ENCODE measurements at regions not wholly inside any gene's neighbourhood (a gene's known extent, or its start where the extent isn't known, plus 50 kb on each side); places are given as distances from the start of the nearest gene placed in this dataset.

- Histone ChIP-seq H3K4me3 (no peak overlapping the region), H3K4me1 (no peaks in the 10 kb centered on the region), H3K9me3 (peaks cover 0 to 10% (median 0%) of the 10 kb centered on the region in 4 donors), H3K27ac (no peak overlapping the region), H3K27me3 (no peaks in the 10 kb centered on the region), H3K36me3 (no peaks in the 10 kb centered on the region)
- 90 to 96% methylated on average over 3 of the region's 3 CpGs for WGBS, 2 donors
- TF ChIP-seq, protein P1, sequence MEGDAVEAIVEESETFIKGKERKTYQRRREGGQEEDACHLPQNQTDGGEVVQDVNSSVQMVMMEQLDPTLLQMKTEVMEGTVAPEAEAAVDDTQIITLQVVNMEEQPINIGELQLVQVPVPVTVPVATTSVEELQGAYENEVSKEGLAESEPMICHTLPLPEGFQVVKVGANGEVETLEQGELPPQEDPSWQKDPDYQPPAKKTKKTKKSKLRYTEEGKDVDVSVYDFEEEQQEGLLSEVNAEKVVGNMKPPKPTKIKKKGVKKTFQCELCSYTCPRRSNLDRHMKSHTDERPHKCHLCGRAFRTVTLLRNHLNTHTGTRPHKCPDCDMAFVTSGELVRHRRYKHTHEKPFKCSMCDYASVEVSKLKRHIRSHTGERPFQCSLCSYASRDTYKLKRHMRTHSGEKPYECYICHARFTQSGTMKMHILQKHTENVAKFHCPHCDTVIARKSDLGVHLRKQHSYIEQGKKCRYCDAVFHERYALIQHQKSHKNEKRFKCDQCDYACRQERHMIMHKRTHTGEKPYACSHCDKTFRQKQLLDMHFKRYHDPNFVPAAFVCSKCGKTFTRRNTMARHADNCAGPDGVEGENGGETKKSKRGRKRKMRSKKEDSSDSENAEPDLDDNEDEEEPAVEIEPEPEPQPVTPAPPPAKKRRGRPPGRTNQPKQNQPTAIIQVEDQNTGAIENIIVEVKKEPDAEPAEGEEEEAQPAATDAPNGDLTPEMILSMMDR (IDR thresholded peaks at IDR 0.05), result no peak
- TF ChIP-seq EP300 (IDR thresholded peaks at IDR 0.05), result no peak
- no peak for TF ChIP-seq POLR2A (IDR thresholded peaks at IDR 0.05)
- DNase-seq (ENCODE audit: low spot score in 2 of 2), result no peak
Measured at GRCh38 chr12:33653362-33653761, 213.7 kb upstream of the SYT10 start.

DNA sequence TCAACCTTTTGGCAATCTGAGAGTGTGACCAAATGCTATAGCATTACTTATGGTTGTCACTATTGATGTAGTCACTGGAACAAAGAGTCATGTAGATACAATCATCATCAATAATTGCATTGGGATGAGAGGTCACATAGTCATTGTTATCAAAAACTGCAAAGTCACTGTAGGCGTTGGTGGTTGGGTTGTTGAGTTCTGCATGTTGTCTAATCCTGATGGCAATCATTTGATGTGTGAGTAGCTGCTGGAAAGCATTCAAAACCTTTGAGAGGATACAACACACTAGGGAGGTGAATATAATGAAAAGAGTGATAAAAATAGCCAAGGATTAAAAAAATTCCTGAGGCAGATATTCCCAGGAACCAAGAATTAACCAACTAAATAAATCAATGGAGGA is 214.7 kb upstream of the SYT10 start:
- Histone ChIP-seq H3K27me3 (no peaks in the 10 kb centered on the region), H3K9me3 (peaks cover 0 to 6% (median 0%) of the 10 kb centered on the region in 4 donors), H3K4me1 (no peaks in the 10 kb centered on the region), H3K4me3 (no peak overlapping the region), H3K27ac (no peak overlapping the region), H3K36me3 (no peaks in the 10 kb centered on the region)
- DNase-seq (ENCODE audit: low spot score in 2 of 2), result no peak
- WGBS, 2 donors, result 45% methylated on average over 1 of the region's 1 CpG
- TF ChIP-seq, protein P1 (IDR thresholded peaks at IDR 0.05), result no peak
- TF ChIP-seq POLR2A (IDR thresholded peaks at IDR 0.05), result no peak
- no peak for TF ChIP-seq EP300 (IDR thresholded peaks at IDR 0.05)

- Histone ChIP-seq H3K36me3 (no peaks in the 10 kb centered on the region), H3K27ac (no peak overlapping the region), H3K9me3 (no peaks in the 10 kb centered on the region), H3K27me3 (no peaks in the 10 kb centered on the region), H3K4me1 (no peaks in the 10 kb centered on the region), H3K4me3 (no peak overlapping the region)
- WGBS, 2 donors, result 72 to 79% methylated on average over 4 of the region's 4 CpGs
- TF ChIP-seq POLR2A (IDR thresholded peaks at IDR 0.05) (no peak), EP300 (IDR thresholded peaks at IDR 0.05) (no peak)
- TF ChIP-seq, protein P1 (IDR thresholded peaks at IDR 0.05), result no peak
- DNase-seq (ENCODE audit: low spot score in 2 of 2), result no peak
Measured at GRCh38 chr12:33663000-33663654, 223.5 kb upstream of the SYT10 start.

- Histone ChIP-seq H3K4me3 (no peak overlapping the region), H3K36me3 (no peaks in the 10 kb centered on the region), H3K9me3 (no peaks in the 10 kb centered on the region), H3K27ac (no peak overlapping the region), H3K27me3 (no peaks in the 10 kb centered on the region), H3K4me1 (no peaks in the 10 kb centered on the region)
- DNase-seq (ENCODE audit: low spot score in 2 of 2), result no peak
- TF ChIP-seq POLR2A (IDR thresholded peaks at IDR 0.05) (no peak), EP300 (IDR thresholded peaks at IDR 0.05) (no peak)
- TF ChIP-seq, protein P1 (IDR thresholded peaks at IDR 0.05), result no peak
- WGBS, 2 donors, result 63% methylated on average over 2 of the region's 2 CpGs
Measured at GRCh38 chr12:33669349-33669748, 229.7 kb upstream of the SYT10 start.

- WGBS, 2 donors, result 49 to 62% methylated on average over 5 of the region's 5 CpGs
- no peak for TF ChIP-seq POLR2A (IDR thresholded peaks at IDR 0.05)
- no peak for TF ChIP-seq EP300 (IDR thresholded peaks at IDR 0.05)
- TF ChIP-seq, protein P1 (IDR thresholded peaks at IDR 0.05), result no peak
Measured at GRCh38 chr12:33670284-33670683, 230.7 kb upstream of the SYT10 start.

More at GRCh38 chr12:33670284-33670683, 230.7 kb upstream of the SYT10 start:
- DNase-seq (ENCODE audit: low spot score in 2 of 2), result no peak
- Histone ChIP-seq H3K27ac (no peak overlapping the region), H3K4me1 (no peaks in the 10 kb centered on the region), H3K4me3 (no peak overlapping the region), H3K27me3 (no peaks in the 10 kb centered on the region), H3K36me3 (no peaks in the 10 kb centered on the region), H3K9me3 (no peaks in the 10 kb centered on the region)
